OCI-LY7 (cell line): ENCODE measurements at regions not wholly inside any gene's neighbourhood (a gene's known extent, or its start where the extent isn't known, plus 50 kb on each side); places are given as distances from the start of the nearest gene placed in this dataset.

Source experiments
- BruUV-seq: library from RNA; stranded (reverse); fragments of 400-500 nt; replicated peaks from 2 replicates; lab custom pipeline; 2021; lab: Mats Ljungman, UMichigan
- CTCF ChIA-PET: fragments of 300-600 bp; sonication (Branson Sonifier 250); formaldehyde crosslinking; loops from one replicate; lab custom pipeline; 2022; ENCODE audit warnings: antibody characterized with exemption; ENCODE audit not compliant: unreplicated experiment; lab: Charles Lee
- POLR2A ChIA-PET: fragments of 300-600 bp; sonication (Branson Sonifier 250); formaldehyde crosslinking; loops from one replicate; lab custom pipeline; 2022; ENCODE audit warnings: antibody characterized with exemption; lab: Charles Lee
- DNase-seq: peaks from one replicate; pipeline ENCODE4 v3.0.0-alpha.2; 2015; ENCODE audit warnings: low spot score
- H2AFZ ChIP-seq: fragments of 200-600 bp; sonication (generic), shearing (Covaris generic); 2 replicates; pipeline ENCODE4 v1.6.1; 2014; ENCODE audit warnings: mild to moderate bottlenecking, antibody characterized with exemption, low read length, moderate library complexity
- H3K27ac ChIP-seq: fragments of 200-600 bp; sonication (generic); 2 replicates; pipeline ENCODE4 v1.5.1; 2014; ENCODE audit warnings: mixed run types, low read depth, mild to moderate bottlenecking, moderate library complexity, low read length, inconsistent platforms; ENCODE audit not compliant: poor library complexity, severe bottlenecking
- H3K36me3 ChIP-seq: fragments of 200-600 bp; sonication (generic); 2 replicates; pipeline ENCODE4 v1.6.1; 2014; ENCODE audit warnings: mild to moderate bottlenecking, antibody characterized with exemption, low read length, moderate library complexity, mixed read lengths; ENCODE audit not compliant: insufficient read depth
- H3K4me1 ChIP-seq: fragments of 200-600 bp; sonication (generic); 2 replicates; pipeline ENCODE4 v1.5.1; 2014; ENCODE audit warnings: mild to moderate bottlenecking, low read length; ENCODE audit not compliant: insufficient read depth, poor library complexity, severe bottlenecking
- H3K4me2 ChIP-seq: fragments of 200-600 bp; sonication (generic); 2 replicates; pipeline ENCODE4 v1.6.1; 2014; ENCODE audit warnings: mild to moderate bottlenecking, low read length
- H3K4me3 ChIP-seq: fragments of 200-600 bp; sonication (generic); 2 replicates; pipeline ENCODE4 v1.5.1; 2014; ENCODE audit warnings: mild to moderate bottlenecking, low read depth, low read length; ENCODE audit not compliant: poor library complexity, severe bottlenecking
- H3K79me2 ChIP-seq: fragments of 200-600 bp; sonication (generic); 2 replicates; pipeline ENCODE4 v1.6.1; 2016; ENCODE audit warnings: low read depth, mild to moderate bottlenecking, low read length, moderate library complexity, mixed read lengths; ENCODE audit not compliant: insufficient read depth
- H3K9me2 ChIP-seq: fragments of 200-600 bp; sonication (generic); 2 replicates; pipeline ENCODE4 v1.6.1; 2016; ENCODE audit warnings: mild to moderate bottlenecking, low read length, mixed read lengths; ENCODE audit not compliant: insufficient read depth
- H3K9me3 ChIP-seq: fragments of 200-600 bp; sonication (generic); 2 replicates; pipeline ENCODE4 v1.6.1; 2014; ENCODE audit warnings: mild to moderate bottlenecking, mixed run types, low read length, mixed read lengths
- H4K20me1 ChIP-seq: fragments of 200-600 bp; sonication (generic); 2 replicates; pipeline ENCODE4 v1.6.1; 2014; ENCODE audit warnings: mild to moderate bottlenecking, antibody characterized with exemption, low read length, moderate library complexity, mixed read lengths; ENCODE audit not compliant: insufficient read depth
- EZH2phosphoT487 ChIP-seq: fragments of 200-600 bp; sonication (generic); IDR thresholded peaks from 2 replicates; pipeline ENCODE4 v1.6.1; 2018; ENCODE audit warnings: low read depth, borderline replicate concordance, mild to moderate bottlenecking, mixed run types, antibody characterized with exemption, low read length, moderate library complexity, mixed read lengths
- intact Hi-C: fragments of 100-400 bp; cut with micrococcal nuclease; formaldehyde crosslinking; loops from one replicate; pipeline ENCODE4 v1.10.0; 2022; ENCODE audit not compliant: unreplicated experiment
- TF ChIP-seq, protein P1 (sequence below): fragments of 200-600 bp; sonication (generic); conservative IDR thresholded peaks from 2 replicates; pipeline ENCODE4 v1.5.1; 2014; ENCODE audit warnings: mild to moderate bottlenecking, antibody characterized with exemption, low read length, moderate library complexity, mixed read lengths

DNA sequence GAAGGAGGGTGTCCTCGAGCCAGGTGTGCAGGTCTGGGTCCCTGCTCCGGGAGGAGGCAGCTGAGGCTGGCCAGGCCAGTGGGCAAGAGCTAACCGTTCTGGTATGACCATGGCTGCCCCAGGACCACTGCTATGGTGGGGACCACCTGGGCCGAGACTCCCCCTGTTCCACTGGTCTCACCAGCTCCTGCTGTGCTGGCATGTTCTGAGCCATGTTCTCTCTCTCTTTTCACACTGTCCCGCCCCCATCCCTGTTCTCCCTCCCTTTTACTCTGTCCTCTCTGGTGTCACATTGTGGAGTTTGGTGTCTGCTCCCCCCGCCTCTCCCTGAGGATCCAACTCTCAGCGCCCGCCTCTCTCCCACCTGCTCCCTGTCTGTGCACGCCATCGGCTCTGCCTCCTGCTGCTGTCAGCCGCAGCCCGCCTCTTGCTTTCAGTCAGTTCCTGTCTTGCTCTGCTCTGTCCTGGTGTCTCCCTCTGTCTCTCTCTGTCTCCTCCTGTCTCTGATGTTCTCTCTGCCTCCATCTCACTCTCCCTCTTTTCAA lies 66.4 kb downstream of the LRRC32 start:
- Histone ChIP-seq H2AFZ (no peak overlapping the region), H3K9me3 (no peaks in the 10 kb centered on the region), H3K79me2 (no peaks in the 10 kb centered on the region), H3K4me3 (no peak overlapping the region), H3K4me2 (no peak overlapping the region), H3K27ac (no peak overlapping the region), H4K20me1 (no peaks in the 10 kb centered on the region), H3K4me1 (peaks cover 9% of the 10 kb centered on the region), H3K36me3 (no peaks in the 10 kb centered on the region), H3K9me2 (no peaks in the 10 kb centered on the region)
- no peak for TF ChIP-seq EZH2phosphoT487
- TF ChIP-seq, protein P1, sequence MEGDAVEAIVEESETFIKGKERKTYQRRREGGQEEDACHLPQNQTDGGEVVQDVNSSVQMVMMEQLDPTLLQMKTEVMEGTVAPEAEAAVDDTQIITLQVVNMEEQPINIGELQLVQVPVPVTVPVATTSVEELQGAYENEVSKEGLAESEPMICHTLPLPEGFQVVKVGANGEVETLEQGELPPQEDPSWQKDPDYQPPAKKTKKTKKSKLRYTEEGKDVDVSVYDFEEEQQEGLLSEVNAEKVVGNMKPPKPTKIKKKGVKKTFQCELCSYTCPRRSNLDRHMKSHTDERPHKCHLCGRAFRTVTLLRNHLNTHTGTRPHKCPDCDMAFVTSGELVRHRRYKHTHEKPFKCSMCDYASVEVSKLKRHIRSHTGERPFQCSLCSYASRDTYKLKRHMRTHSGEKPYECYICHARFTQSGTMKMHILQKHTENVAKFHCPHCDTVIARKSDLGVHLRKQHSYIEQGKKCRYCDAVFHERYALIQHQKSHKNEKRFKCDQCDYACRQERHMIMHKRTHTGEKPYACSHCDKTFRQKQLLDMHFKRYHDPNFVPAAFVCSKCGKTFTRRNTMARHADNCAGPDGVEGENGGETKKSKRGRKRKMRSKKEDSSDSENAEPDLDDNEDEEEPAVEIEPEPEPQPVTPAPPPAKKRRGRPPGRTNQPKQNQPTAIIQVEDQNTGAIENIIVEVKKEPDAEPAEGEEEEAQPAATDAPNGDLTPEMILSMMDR = no peak
- ChIA-PET POLR2A (no interaction called here), CTCF (no interaction called here)
- no TSS peak for BruUV-seq
- no peak for DNase-seq
- intact Hi-C loops = no loop called here

DNA sequence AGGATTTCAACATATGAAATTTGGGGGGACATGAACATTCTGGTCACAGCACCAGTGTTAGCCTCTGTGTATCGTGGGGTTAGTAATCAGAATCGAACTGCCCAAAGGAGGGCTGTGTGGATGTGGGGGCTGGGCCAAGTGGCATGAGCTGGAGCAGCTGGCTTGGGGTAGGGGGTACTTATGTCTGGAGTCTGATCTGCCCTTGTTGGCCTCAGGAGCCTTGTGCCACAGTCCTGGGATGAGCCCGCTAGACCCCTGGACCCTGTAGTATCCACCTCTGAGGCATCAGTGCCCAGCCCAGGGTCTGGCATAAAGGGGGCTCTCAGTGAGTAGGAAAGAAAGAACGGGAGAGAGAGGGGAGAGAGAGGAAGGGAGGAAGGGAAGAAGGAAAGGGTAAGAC lies 67.3 kb downstream of the LRRC32 start:
- Histone ChIP-seq H3K4me2 (no peak overlapping the region), H3K79me2 (no peaks in the 10 kb centered on the region), H3K4me3 (no peak overlapping the region), H3K27ac (no peak overlapping the region), H3K9me3 (no peaks in the 10 kb centered on the region), H3K36me3 (no peaks in the 10 kb centered on the region), H2AFZ (no peak overlapping the region), H3K4me1 (peaks cover 15% of the 10 kb centered on the region), H3K9me2 (no peaks in the 10 kb centered on the region), H4K20me1 (no peaks in the 10 kb centered on the region)
- TF ChIP-seq EZH2phosphoT487 = no peak
- TF ChIP-seq, protein P1 = no peak
- ChIA-PET POLR2A (no interaction called here), CTCF (interaction anchor here (0.6 kb wide), 1 partner anchor 61 kb away, joined by 3 read pairs; no protein-coding TSS in a partner anchor)
- no TSS peak for BruUV-seq
- DNase-seq = no peak
- intact Hi-C loops = no loop called here
